GM21447 (cell line): ENCODE measurements at regions not wholly inside any gene's neighbourhood (a gene's known extent, or its start where the extent isn't known, plus 50 kb on each side); places are given as distances from the start of the nearest gene placed in this dataset.

Experiments used
- ATAC-seq: cut with Tn5 transposase; IDR thresholded peaks from one replicate; pipeline ENCODE4 v1.9.1; 2021; ENCODE audit not compliant: unreplicated experiment

DNA sequence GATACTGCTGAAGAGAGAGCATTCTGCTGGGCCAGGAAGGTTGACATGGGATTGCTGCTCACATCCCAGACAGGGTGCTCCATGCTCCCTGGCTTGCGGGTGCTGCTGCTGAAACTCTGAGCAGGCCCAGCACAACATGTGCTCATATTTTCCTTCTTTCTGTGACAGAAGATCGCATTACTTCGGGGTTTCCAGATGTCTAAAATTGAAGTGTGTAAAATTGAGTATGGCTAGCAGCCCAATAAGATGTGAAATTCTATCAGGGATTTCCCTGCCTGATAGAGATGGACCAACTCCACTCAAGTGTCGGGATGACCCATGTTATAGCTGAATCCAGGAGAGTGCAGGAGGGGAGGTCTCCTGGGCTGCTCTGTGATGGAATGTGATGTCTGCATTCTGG lies 55.6 kb upstream of the KL start:
- no peak for ATAC-seq

DNA sequence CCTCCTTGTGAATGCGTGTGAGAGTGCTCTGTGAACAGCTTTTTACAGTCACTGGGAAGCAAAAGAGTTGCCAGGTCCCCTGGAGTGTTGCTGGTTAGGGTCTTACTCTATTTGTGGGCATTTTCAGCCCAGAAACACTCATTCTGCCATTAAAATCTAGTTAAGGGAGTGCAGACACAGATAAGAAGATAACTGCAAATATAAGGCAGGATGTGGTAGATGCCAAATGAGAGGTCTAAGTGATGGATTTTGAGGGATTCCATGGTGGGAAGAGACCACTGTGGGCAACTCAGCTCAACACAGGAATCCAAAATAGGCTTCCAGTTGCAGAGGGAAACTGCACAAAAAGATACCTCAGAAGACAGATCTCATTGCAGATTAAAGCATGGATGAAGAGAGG lies 54.5 kb upstream of the KL start:
- ATAC-seq, result no peak

DNA sequence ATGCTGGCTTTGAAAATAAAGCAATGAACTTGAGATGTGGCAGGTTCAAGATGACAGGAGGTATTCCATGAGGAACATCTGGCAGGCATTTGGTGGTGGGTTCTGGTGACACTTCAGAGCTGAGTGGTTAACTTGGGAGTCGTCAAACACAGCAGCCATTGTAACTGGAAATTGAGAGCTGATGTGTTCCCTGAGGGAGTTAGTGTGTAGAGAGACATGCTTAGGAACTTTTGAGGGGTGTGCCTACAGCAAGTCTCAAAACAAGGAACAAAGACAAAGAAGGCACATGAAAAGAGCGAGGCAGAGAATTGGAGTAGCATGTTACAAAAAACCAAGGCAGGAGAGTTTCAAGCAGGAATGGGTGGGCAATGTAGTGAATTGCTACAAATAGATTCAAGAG lies 53.9 kb upstream of the KL start:
- no peak for ATAC-seq

DNA sequence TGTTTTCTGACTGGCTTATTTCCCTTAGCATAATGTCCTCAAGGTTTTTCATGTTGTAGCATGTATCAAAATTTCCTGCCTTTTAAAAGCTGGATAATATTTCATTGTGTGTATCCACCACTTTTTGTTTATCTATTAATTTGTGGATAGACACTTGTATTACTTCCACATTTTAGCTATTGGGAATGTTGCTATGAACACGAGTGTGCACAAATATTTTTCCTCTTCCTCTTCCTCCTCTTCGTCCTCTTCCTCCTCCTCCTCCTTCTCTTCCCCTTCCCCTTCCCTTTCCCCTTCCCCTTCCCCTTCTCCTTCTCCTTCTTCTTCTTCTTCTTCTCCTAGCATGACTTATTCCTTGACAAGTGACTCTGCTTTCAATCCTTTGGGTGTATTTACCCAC lies 51.2 kb upstream of the KL start:
- ATAC-seq, result no peak
